Ishikawa (cell line): ENCODE measurements at regions not wholly inside any gene's neighbourhood (a gene's known extent, or its start where the extent isn't known, plus 50 kb on each side); places are given as distances from the start of the nearest gene placed in this dataset.

Source experiments
- CEBPB ChIP-seq: IDR thresholded peaks from 2 replicates; pipeline ENCODE4 v1.6.1; 2012
- CREB1 ChIP-seq: IDR thresholded peaks from 2 replicates; pipeline ENCODE4 v1.6.1; 2012; ENCODE audit warnings: low read depth
- EGR1 ChIP-seq: IDR thresholded peaks from 2 replicates; pipeline ENCODE4 v1.6.1; 2012
- EP300 ChIP-seq: IDR thresholded peaks from 2 replicates; pipeline ENCODE4 v1.6.1; 2012; ENCODE audit warnings: borderline replicate concordance
- FOXM1 ChIP-seq: IDR thresholded peaks from 2 replicates; pipeline ENCODE4 v1.6.1; 2012; ENCODE audit warnings: low read depth, borderline replicate concordance
- NFIC ChIP-seq: IDR thresholded peaks from 2 replicates; pipeline ENCODE4 v1.6.1; 2012
- RAD21 ChIP-seq: IDR thresholded peaks from 2 replicates; pipeline ENCODE4 v1.6.1; 2012; ENCODE audit warnings: low read depth
- TAF1 ChIP-seq: IDR thresholded peaks from 2 replicates; pipeline ENCODE4 v1.6.1; 2012; ENCODE audit warnings: low read depth, mild to moderate bottlenecking
- TCF12 ChIP-seq: IDR thresholded peaks from 2 replicates; pipeline ENCODE4 v1.6.1; 2012; ENCODE audit warnings: low read depth
- TEAD4 ChIP-seq: IDR thresholded peaks from 2 replicates; pipeline ENCODE4 v1.6.1; 2012
- YY1 ChIP-seq: IDR thresholded peaks from 2 replicates; pipeline ENCODE4 v1.6.1; 2012; ENCODE audit warnings: low read depth
- ZBTB7A ChIP-seq: IDR thresholded peaks from 2 replicates; pipeline ENCODE4 v1.6.1; 2012; ENCODE audit warnings: low read depth
- TF ChIP-seq, protein P1 (sequence below): IDR thresholded peaks from 2 replicates; pipeline ENCODE4 v1.6.1; 2012
- TF ChIP-seq, protein P2 (sequence below): IDR thresholded peaks from 2 replicates; pipeline ENCODE4 v1.6.1; 2012
- TF ChIP-seq, protein P3 (sequence below): IDR thresholded peaks from 2 replicates; pipeline ENCODE4 v1.6.1; 2012; ENCODE audit warnings: low read depth, mild to moderate bottlenecking

DNA sequence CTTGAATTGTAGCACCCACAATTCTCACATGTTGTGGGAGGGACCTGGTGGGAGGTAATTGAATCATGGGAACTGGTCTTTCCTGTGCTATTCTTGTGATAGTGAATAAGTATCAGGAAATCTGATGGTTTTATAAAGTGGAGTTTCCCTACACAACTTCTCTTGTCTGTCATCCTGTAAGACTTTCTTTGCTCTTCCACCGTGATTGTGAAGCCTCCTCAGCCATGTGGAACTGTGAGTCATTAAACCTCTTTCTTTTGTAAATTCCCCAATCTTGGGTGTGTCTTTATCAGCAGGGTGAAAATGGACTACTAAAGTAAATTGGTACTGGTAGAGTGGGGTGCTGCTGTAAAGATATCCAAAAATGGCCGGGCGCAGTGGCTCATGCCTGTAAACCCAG is 215.6 kb downstream of the LIG4 start:
- no peak for TF ChIP-seq TEAD4
- TF ChIP-seq, protein P1, sequence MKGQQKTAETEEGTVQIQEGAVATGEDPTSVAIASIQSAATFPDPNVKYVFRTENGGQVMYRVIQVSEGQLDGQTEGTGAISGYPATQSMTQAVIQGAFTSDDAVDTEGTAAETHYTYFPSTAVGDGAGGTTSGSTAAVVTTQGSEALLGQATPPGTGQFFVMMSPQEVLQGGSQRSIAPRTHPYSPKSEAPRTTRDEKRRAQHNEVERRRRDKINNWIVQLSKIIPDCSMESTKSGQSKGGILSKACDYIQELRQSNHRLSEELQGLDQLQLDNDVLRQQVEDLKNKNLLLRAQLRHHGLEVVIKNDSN: no peak
- TF ChIP-seq, protein P2, sequence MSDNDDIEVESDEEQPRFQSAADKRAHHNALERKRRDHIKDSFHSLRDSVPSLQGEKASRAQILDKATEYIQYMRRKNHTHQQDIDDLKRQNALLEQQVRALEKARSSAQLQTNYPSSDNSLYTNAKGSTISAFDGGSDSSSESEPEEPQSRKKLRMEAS: no peak
- no peak for TF ChIP-seq ZBTB7A
- TF ChIP-seq RAD21: no peak
- TF ChIP-seq, protein P3, sequence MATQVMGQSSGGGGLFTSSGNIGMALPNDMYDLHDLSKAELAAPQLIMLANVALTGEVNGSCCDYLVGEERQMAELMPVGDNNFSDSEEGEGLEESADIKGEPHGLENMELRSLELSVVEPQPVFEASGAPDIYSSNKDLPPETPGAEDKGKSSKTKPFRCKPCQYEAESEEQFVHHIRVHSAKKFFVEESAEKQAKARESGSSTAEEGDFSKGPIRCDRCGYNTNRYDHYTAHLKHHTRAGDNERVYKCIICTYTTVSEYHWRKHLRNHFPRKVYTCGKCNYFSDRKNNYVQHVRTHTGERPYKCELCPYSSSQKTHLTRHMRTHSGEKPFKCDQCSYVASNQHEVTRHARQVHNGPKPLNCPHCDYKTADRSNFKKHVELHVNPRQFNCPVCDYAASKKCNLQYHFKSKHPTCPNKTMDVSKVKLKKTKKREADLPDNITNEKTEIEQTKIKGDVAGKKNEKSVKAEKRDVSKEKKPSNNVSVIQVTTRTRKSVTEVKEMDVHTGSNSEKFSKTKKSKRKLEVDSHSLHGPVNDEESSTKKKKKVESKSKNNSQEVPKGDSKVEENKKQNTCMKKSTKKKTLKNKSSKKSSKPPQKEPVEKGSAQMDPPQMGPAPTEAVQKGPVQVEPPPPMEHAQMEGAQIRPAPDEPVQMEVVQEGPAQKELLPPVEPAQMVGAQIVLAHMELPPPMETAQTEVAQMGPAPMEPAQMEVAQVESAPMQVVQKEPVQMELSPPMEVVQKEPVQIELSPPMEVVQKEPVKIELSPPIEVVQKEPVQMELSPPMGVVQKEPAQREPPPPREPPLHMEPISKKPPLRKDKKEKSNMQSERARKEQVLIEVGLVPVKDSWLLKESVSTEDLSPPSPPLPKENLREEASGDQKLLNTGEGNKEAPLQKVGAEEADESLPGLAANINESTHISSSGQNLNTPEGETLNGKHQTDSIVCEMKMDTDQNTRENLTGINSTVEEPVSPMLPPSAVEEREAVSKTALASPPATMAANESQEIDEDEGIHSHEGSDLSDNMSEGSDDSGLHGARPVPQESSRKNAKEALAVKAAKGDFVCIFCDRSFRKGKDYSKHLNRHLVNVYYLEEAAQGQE: no peak
- no peak for TF ChIP-seq EP300
- no peak for TF ChIP-seq TCF12
- TF ChIP-seq YY1: no peak
- TF ChIP-seq CREB1: no peak
- no peak for TF ChIP-seq EGR1
- no peak for TF ChIP-seq FOXM1
- TF ChIP-seq TAF1: no peak
- no peak for TF ChIP-seq NFIC
- no peak for TF ChIP-seq CEBPB

DNA sequence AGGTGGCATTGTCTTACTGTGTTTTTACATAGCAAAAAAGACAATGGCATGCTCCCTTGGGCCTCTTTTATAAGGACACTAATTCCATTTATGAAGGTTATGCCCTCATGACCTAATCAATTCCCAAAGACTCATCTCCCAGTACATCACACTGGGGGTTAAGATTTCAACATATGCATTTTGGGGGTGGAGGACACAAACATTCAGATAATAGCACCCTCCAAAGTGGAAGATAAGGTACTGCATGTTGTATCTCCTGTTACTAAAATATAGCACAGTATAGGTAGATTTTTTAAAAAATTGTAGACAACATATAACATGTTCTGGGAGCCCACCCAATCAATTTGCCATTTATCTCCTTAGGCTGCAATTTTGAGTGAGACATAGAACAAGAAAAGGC is 221.2 kb downstream of the LIG4 start:
- no peak for TF ChIP-seq CREB1
- no peak for TF ChIP-seq YY1

DNA sequence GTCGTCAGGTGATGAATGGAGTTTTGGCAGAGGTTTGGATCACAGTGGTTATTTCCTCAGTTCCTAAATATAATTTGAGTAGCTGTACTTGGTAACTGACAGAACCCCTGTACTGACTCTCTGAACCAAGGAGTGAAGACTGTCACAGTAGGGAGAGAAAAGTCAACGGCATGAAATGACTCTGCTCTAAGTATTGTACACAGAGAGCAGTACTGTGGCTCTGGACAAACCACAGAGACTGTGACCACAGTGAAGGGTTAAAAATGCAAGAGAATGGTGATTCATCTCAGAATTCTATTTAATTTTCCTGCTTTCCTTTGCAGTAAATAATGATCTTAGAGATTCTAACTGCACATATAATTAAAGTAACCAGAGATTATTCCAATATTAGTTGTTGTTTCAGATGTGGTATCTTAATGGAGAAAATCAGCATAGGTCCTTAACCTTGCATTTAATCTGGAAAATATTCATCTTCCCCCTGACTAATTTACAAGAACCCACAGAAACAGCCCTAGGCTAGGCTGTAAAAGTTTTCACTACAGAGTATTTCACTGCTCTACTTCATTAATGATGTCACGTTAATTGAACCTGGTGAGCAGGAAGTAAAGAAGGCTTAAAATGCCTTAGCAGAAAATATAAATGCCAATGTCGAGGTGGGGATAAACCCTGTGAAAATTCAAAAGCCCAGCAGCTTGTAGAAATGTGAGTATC is 221.9 kb downstream of the LIG4 start:
- TF ChIP-seq, protein P3: no peak
- TF ChIP-seq ZBTB7A (no peak), EP300 (no peak), CREB1 (no peak), NFIC (no peak), YY1 (no peak), FOXM1 (no peak), TAF1 (no peak), RAD21 (no peak)
- TF ChIP-seq, protein P1: no peak

DNA sequence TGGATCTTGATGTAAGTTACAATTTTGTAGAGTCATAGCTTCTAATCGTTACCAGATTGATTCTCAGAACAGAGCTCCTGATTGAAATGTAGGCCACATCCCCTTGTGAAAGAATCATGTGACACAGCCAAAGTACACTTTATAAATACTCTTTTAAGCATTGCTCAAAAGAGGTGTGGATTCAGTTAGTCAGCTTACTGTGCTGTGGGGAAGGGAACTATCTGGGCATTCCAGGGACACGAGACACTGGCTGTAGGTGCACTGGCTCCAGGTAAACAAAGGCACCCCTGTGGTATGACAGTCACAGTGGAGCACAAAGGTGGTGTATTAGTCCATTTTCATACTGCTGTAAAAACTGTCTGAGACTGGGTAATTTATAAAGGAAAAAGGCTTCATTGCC is 222.8 kb downstream of the LIG4 start:
- TF ChIP-seq TCF12: no peak
- no peak for TF ChIP-seq ZBTB7A
- TF ChIP-seq, protein P1: no peak
- no peak for TF ChIP-seq NFIC
- no peak for TF ChIP-seq CREB1
- no peak for TF ChIP-seq TAF1
- TF ChIP-seq, protein P3: no peak
- TF ChIP-seq RAD21: no peak
- TF ChIP-seq EP300: no peak
- no peak for TF ChIP-seq EGR1
- no peak for TF ChIP-seq YY1
- no peak for TF ChIP-seq FOXM1
- no peak for TF ChIP-seq TEAD4
- TF ChIP-seq, protein P2: no peak
- TF ChIP-seq CEBPB: no peak
